HUDEP-2 (cell line): ENCODE measurements at regions not wholly inside any gene's neighbourhood (a gene's known extent, or its start where the extent isn't known, plus 50 kb on each side); places are given as distances from the start of the nearest gene placed in this dataset.

Experiments used
- DNase-seq, 76 experiments: peaks; one replicate each; lab custom pipeline; 2025; ENCODE audit not compliant: unreplicated experiment in 76 of 76; lab: John Stamatoyannopoulos, UW

- DNase-seq = no peak
Measured at GRCh38 chr13:99027661-99028425, 50.0 kb upstream of the DOCK9 start.

DNA sequence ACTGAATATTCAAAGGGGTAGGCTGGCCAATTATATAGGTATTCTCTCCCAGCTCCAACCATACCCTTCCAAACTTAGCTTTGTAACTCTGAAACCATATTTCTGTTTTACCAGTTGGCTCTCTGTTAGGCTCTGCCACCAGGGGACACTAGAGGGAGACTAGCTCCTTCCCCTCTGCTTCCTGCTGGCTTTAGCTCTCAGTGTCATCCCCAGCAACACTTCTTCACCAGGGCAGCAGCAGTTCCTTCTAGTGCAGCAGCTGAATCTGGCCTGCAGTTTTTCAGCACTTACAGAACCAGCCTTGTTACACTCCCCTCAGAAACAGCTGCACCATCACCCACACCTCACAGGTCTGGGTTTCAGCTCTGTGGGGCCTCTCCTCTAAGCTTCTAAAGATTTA is 51.0 kb upstream of the DOCK9 start:
- DNase-seq = peak in 16 of 76 experiments; percentile 2 to 29 (median 10)

DNA sequence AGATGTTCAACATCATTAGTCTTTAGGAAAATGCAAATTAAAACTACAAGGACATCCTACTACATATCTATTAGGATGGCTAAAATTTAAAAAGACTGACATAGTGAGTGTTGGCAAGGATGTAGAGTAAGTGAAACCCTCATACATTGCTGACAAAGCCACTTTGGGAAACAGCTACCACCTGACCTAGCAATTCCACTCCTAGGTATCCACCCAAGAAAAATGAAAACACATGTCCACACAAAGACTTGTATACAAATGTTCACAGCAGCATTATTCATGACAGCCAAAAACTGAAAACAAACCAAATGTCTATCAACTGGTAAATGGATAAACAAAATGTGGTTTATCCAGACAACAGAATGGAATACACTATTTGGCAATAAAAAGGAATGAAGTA is 51.7 kb upstream of the DOCK9 start:
- DNase-seq = no peak

DNA sequence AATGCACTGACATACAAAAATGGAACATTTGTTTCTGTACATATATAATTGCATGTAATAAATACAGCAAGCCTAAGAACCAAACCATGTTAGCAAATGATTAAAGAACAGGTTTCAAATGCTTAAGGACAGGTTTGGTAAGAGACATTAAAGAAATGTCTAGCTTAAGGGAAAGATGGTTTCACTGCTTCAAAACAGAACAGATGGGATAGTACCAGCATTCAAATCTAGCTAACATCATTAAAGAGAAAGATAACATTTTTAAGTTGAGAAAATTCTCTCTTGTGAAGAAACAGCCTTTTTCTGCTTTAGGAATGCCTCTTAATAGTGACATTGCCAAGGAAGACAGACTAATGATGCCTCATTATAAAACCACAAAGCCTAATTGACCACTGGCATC is 52.5 kb upstream of the DOCK9 start:
- no peak for DNase-seq

DNA sequence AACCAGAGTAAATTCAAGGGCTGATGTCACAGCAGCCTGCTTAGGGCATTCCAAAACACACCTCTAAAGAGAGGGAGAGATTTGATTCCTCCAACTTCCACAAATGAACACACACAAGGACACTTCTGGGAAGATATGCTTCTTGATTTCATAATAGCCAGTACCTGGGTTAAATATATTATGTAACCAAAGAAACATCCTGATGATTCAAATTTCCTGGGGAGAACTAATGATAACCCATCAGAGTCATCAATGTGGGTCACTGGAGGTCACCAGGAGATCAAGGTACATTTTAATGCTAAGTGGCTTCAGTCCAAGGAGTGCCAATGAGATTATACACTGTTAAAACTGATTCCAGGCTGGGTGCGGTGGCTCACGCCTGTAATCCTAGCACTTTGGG is 54.0 kb upstream of the DOCK9 start:
- DNase-seq = no peak

GRCh38 chr13:99033814-99034213 is 56.0 kb upstream of the DOCK9 start:
- peak in 17 of 76 experiments; percentile 2 to 50 (median 20) for DNase-seq

DNA sequence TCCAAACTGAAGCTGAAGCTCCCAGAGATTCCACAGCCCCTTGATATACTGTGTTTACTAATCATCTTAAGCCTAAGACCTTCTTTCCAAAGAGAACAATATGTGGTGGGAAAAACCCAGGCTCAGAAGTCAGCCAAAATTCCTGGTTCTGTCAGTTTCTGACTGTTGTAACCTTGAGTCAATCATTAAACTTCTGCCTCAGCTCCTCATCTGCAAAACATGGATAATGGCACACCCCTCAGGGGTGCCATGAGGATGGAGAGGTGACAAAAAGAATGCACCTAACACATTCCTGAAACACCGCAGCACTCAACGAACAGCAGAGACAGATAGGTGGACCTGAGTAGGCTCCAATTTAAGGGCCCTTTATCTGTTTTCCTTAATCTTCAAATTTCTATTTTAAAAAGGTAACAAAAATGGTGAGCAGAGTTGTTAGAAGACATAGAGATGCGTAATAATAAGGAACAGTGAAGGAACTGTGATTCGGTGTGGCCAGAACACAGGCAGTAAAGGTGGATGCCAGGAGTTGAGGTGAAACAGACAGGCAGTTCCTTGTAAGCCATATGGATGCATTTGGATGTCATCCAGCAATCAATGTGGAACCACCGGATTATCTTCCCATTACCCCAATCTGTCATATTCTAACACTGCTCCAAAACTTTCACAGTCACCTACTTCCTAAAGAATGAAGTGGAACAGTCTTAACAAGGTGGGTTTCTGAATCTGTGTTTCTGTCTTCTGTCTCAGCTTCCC is 56.6 kb upstream of the DOCK9 start:
- no peak for DNase-seq

- no peak for DNase-seq
Measured at GRCh38 chr13:99035715-99036114, 57.9 kb upstream of the DOCK9 start.

- DNase-seq = no peak
Measured at GRCh38 chr13:99037756-99038155, 59.9 kb upstream of the DOCK9 start.

DNA sequence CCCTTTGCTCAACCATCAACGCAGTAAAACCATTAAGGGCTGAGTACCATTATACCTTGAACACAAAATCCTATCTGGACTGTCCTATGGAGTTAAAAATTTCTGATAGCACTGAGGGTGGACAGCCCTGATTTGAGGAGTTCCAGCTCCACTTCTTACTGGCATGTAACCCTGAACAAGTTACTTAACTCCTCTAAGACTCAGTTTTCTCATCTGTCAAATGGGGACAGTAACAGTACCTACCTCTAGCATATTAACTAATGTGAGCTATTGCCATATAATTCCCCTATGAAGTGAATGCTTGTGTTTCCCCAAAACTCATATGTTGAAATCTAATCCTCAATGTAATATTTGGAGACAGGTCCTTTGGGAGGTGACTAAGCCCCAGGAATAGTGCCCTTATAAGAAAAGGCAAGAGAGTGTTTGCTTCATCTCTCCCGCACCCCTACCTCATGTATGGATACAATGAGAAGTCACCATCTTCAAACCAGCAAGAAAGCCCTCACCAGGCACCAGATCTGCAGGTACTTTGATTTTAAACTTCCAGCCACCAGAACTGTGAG is 61.9 kb upstream of the DOCK9 start:
- no peak for DNase-seq

DNA sequence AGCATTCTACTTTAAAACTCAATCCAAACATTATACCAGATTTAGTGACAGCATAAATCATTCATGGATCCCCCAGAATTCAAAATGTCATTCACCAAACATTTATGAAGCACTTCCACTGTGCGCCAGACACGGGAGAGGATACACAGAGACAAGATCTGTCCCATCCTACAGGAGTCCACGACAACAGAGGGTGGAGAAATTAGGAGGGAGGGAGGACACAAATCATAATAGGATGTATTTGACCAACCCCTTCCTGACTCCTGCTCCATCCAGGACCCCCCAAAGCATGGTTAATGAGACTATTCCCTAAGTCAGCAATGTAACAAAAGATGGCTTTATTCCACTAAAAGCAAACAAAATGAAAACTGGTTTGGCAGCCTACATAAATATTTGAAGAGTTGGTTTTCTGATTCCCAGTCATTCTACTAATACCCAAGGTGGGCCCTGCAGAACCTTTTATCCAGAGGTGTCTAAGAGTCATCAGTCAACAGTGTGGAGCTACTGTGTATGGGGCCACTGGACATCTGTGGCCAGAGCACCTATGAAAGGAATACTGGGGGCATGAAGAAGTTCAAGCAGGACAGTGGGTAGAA is 62.8 kb upstream of the DOCK9 start:
- no peak for DNase-seq

DNA sequence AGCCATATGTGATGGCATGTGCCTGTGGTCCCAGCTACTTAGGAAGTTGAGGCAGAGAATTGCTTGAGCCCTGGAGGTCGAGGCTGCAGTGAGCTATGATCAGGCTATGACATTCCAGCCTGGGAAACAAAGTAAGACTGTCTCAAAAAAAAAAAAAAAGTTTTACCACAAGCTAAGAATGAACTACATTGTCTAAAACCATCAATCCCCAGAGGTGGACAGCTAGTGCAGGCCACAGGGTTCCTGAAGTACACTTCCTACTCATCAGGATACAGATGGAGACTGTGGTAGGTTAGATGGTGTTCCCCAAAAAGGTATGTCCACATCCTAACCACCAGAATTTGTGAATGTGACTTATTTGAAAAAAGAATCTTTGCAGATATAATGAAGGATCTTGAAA is 63.5 kb upstream of the DOCK9 start:
- DNase-seq = no peak

- DNase-seq = no peak
Measured at GRCh38 chr13:99041788-99042187, 63.9 kb upstream of the DOCK9 start.

- peak in 4 of 76 experiments; percentile 13 to 26 (median 18) for DNase-seq
Measured at GRCh38 chr13:99042521-99043250, 64.8 kb upstream of the DOCK9 start.

DNA sequence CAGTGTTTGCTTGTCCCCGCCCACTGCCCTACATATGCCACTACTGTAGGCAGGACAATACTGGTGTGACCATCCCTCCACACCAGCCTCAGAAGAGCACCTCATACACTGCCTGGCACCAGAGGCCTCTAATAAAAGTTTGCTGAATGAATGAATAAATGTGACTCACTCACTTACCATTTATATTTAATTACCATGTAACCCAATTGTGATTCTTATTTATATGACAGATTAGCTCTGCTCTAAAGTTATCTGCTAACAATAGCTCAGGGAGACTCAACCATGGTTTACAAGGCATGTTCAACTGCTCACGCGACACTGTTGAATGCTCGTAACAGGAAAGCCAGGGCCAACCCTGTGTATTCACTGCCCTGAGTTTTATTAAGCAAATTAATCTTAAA is 66.0 kb upstream of the DOCK9 start:
- DNase-seq = no peak

GRCh38 chr13:99044764-99045163 is 66.9 kb upstream of the DOCK9 start:
- no peak for DNase-seq

- no peak for DNase-seq
Measured at GRCh38 chr13:99045396-99045795, 67.5 kb upstream of the DOCK9 start.

- no peak for DNase-seq
Measured at GRCh38 chr13:99046851-99047250, 69.0 kb upstream of the DOCK9 start.

DNA sequence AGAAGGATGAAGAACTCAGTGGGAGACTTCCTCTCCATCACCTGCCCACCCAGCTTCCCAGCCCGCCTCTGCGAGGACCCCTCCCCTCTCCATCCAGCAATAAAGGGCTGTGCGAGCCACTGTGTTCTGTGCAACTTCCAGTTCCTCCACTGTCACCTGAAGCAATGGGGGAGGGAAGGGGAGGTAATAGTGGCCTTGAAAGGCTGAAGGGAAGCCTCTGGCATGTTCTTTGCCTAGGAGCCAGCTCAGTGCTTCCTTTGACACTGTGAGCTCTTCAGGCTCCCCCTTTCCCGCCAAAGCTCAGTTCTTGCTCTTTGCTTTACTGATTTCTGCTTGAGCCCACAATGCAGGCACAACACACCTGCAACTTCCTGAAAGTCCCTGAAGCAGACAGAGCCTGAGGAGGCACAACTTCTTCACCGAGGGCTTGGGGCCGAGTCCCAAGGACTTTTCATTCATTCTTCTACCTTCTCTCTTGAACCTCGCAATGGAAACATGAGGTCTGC is 73.2 kb upstream of the DOCK9 start:
- no peak for DNase-seq

DNA sequence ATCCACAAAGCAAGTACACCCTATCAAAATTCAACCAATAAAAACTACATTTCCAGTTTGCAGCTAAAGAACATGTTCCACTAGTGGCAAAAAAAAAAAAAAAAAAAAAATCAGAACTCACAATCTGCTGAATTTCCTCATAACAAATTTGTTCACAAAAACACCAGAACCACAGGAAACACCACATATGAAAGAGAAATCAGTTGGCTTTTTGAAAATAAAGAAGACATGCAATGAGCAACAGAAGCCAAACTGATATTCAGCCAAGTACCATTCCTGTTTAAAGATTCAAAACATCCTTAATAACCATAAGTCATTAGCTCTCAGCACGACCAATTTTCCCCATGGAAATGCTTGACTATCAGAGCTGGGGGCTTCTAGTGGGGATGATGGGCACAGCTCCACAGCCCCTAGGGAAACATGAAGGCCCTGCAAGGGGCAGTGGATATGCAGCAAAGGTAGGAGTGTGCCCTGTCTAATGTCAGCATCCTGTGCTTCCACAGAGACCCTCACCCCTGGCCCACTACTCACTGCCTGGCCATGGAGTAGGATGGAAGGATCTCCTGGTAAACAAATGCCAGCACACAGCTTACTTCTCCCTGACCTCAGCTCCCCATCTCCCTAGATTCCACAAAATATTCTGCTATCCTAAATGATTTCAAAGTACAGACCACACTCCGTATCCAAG is 74.0 kb upstream of the DOCK9 start:
- no peak for DNase-seq
